Activated CD4-positive, alpha-beta memory T cell treated with anti-CD3 and anti-CD28 coated beads for 36 hours (primary cell): ENCODE measurements at regions not wholly inside any gene's neighbourhood (a gene's known extent, or its start where the extent isn't known, plus 50 kb on each side); places are given as distances from the start of the nearest gene placed in this dataset.

Experiments used
- CTCF ChIA-PET: fragments of 350-600 bp; sonication (Branson Sonifier 250); formaldehyde crosslinking; loops from one replicate; lab custom pipeline; 2021; ENCODE audit warnings: antibody characterized with exemption, inconsistent platforms; lab: Charles Lee
- POLR2A ChIA-PET: fragments of 350-600 bp; sonication (Branson Sonifier 250); formaldehyde crosslinking; loops from one replicate; lab custom pipeline; 2021; ENCODE audit warnings: antibody characterized with exemption; lab: Charles Lee
- DNase-seq: peaks from one replicate; pipeline ENCODE4 v3.0.0-alpha.2; 2020
- H3K27ac Mint-ChIP-seq: one replicate; pipeline ENCODE4 v1.8.0; 2021; ENCODE audit warnings: mixed read lengths
- H3K27me3 Mint-ChIP-seq: one replicate; pipeline ENCODE4 v1.8.0; 2021; ENCODE audit warnings: mixed read lengths
- H3K36me3 Mint-ChIP-seq: one replicate; pipeline ENCODE4 v1.8.0; 2021; ENCODE audit warnings: mixed read lengths
- H3K4me1 Mint-ChIP-seq: one replicate; pipeline ENCODE4 v1.8.0; 2021; ENCODE audit warnings: low read depth, mixed read lengths
- H3K4me3 Mint-ChIP-seq: one replicate; pipeline ENCODE4 v1.8.0; 2021; ENCODE audit warnings: mild to moderate bottlenecking, mixed read lengths
- H3K9me3 Mint-ChIP-seq: one replicate; pipeline ENCODE4 v1.8.0; 2021; ENCODE audit warnings: mixed read lengths
- intact Hi-C: fragments of 100-400 bp; cut with micrococcal nuclease; formaldehyde crosslinking; loops from one replicate; pipeline ENCODE4 v1.15.1; 2023

- no peaks in the 10 kb centered on the region for H3K4me1 Mint-ChIP-seq
Measured at GRCh38 chr2:176479961-176480360, 210.7 kb downstream of the MTX2 start.

DNA sequence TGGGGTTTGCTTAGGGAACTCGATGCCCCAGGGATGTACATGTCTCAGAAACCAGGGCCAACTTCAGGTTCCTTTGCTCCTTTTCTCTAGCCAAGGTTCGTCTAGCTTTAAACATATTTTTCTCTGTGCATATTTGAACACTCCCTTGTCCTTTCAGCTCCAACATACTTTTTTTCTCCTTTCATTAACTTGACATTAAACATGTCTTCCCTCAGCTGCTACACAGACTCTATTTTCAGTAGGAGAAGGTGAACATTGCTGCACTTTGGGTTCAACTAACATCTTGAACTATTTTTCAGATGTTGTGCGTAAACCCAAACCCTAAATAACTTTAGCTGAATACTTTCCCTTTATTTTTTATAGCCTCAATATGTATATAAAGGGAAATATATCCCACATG lies 212.9 kb downstream of the MTX2 start:
- Mint-ChIP-seq H3K4me3 (no peak overlapping the region), H3K27ac (no peak overlapping the region), H3K36me3 (no peaks in the 10 kb centered on the region), H3K9me3 (no peaks in the 10 kb centered on the region), H3K27me3 (peaks cover 19% of the 10 kb centered on the region), H3K4me1 (no peaks in the 10 kb centered on the region)
- ChIA-PET POLR2A (no interaction called here), CTCF (interaction anchor here (1.0 kb wide), 1 partner anchor 343 kb away, joined by 3 read pairs; no protein-coding TSS in a partner anchor)
- DNase-seq: no peak
- intact Hi-C loops: no loop called here

More at GRCh38 chr2:176479961-176480360, 210.7 kb downstream of the MTX2 start:
- no peak for DNase-seq
- Mint-ChIP-seq H3K27me3 (peaks cover 14% of the 10 kb centered on the region), H3K27ac (no peak overlapping the region), H3K4me3 (no peak overlapping the region), H3K36me3 (no peaks in the 10 kb centered on the region), H3K9me3 (no peaks in the 10 kb centered on the region)
- intact Hi-C loops: no loop called here
- POLR2A ChIA-PET: no interaction called here
- CTCF ChIA-PET: interaction anchor here (1.6 kb wide), 1 partner anchor 25 kb away, joined by 7 read pairs; no protein-coding TSS in a partner anchor

- no peak for DNase-seq
- ChIA-PET CTCF (interaction anchor here (1.0 kb wide), 1 partner anchor 28 kb away, joined by 3 read pairs; no protein-coding TSS in a partner anchor), POLR2A (no interaction called here)
- intact Hi-C loops: no loop called here
- no peaks in the 10 kb centered on the region for H3K36me3 Mint-ChIP-seq
- no peak overlapping the region for H3K27ac Mint-ChIP-seq
- H3K4me1 Mint-ChIP-seq: no peaks in the 10 kb centered on the region
- H3K4me3 Mint-ChIP-seq: no peak overlapping the region
- H3K27me3 Mint-ChIP-seq: peaks cover 27% of the 10 kb centered on the region
- H3K9me3 Mint-ChIP-seq: no peaks in the 10 kb centered on the region
Measured at GRCh38 chr2:176483476-176483875, 214.2 kb downstream of the MTX2 start.

DNA sequence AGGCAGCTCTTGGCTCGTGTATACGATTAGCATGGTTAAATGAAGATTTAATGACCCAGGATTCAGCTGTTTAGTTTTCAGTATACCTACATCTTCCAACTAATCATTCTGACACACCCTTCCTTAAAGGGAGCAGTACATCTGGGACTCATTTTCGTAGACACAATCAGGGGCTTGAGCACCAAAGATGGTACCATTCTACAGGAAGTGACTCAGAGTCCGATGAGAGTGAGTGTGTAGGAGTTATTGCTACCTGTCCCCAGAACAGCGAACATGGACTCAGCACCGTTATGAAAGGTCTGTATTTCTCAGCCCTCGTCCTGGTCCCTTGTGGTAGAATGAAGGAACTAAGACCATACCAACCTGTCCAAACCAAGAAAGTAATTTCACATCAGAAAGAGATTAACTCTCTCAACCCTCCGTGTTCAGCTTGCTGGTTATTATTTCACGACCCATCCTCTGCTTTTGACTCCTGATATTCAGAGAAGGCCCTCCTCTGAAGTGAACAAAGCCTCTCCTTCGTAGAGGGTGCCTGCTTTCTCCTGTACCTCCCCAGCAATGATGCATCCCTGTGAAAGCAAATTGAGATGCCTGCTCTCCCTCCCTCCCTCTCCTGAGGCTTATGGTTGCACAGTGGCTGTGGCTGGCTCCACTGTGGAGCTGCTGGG lies 214.8 kb downstream of the MTX2 start:
- no peak overlapping the region for H3K27ac Mint-ChIP-seq
- H3K4me3 Mint-ChIP-seq: no peak overlapping the region
- no peaks in the 10 kb centered on the region for H3K36me3 Mint-ChIP-seq
- no peaks in the 10 kb centered on the region for H3K9me3 Mint-ChIP-seq
- no peak for DNase-seq
- no peaks in the 10 kb centered on the region for H3K4me1 Mint-ChIP-seq
- intact Hi-C loops: no loop called here
- ChIA-PET CTCF (interaction anchor here (1.0 kb wide), 1 partner anchor 29 kb away, joined by 3 read pairs; no protein-coding TSS in a partner anchor), POLR2A (no interaction called here)
- H3K27me3 Mint-ChIP-seq: peaks cover 29% of the 10 kb centered on the region

GRCh38 chr2:176484838-176485237 lies 215.6 kb downstream of the MTX2 start:
- intact Hi-C loops: no loop called here
- no peak for DNase-seq
- Mint-ChIP-seq H3K27me3 (peaks cover 28% of the 10 kb centered on the region), H3K36me3 (no peaks in the 10 kb centered on the region), H3K4me1 (no peaks in the 10 kb centered on the region), H3K9me3 (no peaks in the 10 kb centered on the region), H3K4me3 (no peak overlapping the region), H3K27ac (no peak overlapping the region)
- ChIA-PET POLR2A (no interaction called here), CTCF (no interaction called here)

GRCh38 chr2:176488431-176488830 lies 219.2 kb downstream of the MTX2 start:
- H3K9me3 Mint-ChIP-seq: no peaks in the 10 kb centered on the region
- no peaks in the 10 kb centered on the region for H3K36me3 Mint-ChIP-seq
- DNase-seq: no peak
- ChIA-PET POLR2A (interaction anchor here (0.5 kb wide), 1 partner anchor 1464 kb away, joined by 3 read pairs; no protein-coding TSS in a partner anchor), CTCF (no interaction called here)
- H3K4me3 Mint-ChIP-seq: no peak overlapping the region
- no peak overlapping the region for H3K27ac Mint-ChIP-seq
- peaks cover 3% of the 10 kb centered on the region for H3K4me1 Mint-ChIP-seq
- intact Hi-C loops: no loop called here
- H3K27me3 Mint-ChIP-seq: peaks cover 33% of the 10 kb centered on the region

GRCh38 chr2:176490061-176490861 lies 221.0 kb downstream of the MTX2 start:
- peaks cover 3% of the 10 kb centered on the region for H3K4me1 Mint-ChIP-seq
- H3K36me3 Mint-ChIP-seq: no peaks in the 10 kb centered on the region
- no peak overlapping the region for H3K4me3 Mint-ChIP-seq
- H3K27ac Mint-ChIP-seq: no peak overlapping the region
- no peaks in the 10 kb centered on the region for H3K9me3 Mint-ChIP-seq
- ChIA-PET POLR2A (no interaction called here), CTCF (interaction anchor here (0.7 kb wide), 2 partner anchors 35 to 64 kb away, joined by 3 read pairs; no protein-coding TSS in a partner anchor)
- DNase-seq: no peak
- intact Hi-C loops: no loop called here
- H3K27me3 Mint-ChIP-seq: peaks cover 37% of the 10 kb centered on the region

DNA sequence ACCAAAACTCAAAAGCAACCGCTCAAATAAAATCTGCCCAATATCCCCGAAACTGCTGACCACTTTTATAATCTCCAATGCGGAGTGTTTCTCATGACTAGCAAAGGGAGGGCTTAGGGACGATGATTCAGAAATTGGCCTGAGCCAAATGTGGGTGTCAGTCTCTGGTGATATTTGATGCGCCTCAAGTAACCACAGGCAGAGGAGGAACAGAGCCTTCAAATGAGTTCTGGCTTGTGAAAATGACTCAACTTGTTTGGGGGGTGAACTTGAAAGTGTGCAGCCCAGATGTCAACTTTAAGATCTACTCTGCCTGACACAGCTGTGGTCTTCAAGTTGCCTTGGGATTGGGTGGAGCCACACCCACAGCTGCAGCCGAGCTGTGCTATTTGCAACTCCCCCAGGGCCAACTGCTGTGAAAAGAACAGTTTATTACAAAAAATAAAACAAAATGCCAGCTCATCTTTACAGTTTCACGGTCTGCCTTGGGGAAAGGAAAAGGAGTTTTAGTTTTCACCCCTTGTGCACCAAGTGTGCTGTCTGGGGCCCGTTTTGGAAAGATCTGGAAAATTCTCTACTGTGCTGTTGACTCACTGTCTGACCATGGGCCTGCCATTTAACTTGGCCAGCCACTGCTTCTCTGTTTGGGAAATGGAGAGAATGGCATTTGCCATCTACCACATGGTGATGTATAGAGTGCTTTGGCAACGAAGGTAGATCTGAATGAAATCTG lies 222.1 kb downstream of the MTX2 start:
- no peak overlapping the region for H3K27ac Mint-ChIP-seq
- ChIA-PET CTCF (no interaction called here), POLR2A (interaction anchor here (0.5 kb wide), 1 partner anchor 441 kb away, joined by 5 read pairs; no protein-coding TSS in a partner anchor)
- H3K4me1 Mint-ChIP-seq: peaks cover 3% of the 10 kb centered on the region
- peaks cover 44% of the 10 kb centered on the region for H3K27me3 Mint-ChIP-seq
- intact Hi-C loops: no loop called here
- no peaks in the 10 kb centered on the region for H3K36me3 Mint-ChIP-seq
- DNase-seq: peak; percentile 17
- no peaks in the 10 kb centered on the region for H3K9me3 Mint-ChIP-seq
- H3K4me3 Mint-ChIP-seq: no peak overlapping the region

DNA sequence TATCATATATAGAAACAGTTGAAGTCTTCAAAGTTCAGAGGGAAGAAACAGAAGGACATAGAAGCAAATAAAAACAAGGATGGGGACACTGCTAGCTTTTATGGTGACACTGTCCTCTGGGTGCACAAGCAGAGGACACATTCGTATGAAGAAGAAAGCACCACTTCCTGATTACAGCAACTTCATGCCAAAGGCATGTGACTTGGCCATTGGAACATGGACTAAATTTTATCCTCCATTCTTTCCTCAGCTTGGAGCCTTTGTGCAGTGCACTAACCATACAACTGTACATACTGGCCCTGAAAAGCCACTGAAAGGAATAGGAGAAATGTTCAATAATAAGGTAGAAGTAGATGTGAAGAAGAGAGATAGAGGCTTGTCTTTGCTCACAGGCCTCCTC lies 223.3 kb downstream of the MTX2 start:
- Mint-ChIP-seq H3K9me3 (no peaks in the 10 kb centered on the region), H3K4me3 (no peak overlapping the region), H3K27me3 (peaks cover 37% of the 10 kb centered on the region), H3K4me1 (peaks cover 3% of the 10 kb centered on the region), H3K27ac (no peak overlapping the region), H3K36me3 (no peaks in the 10 kb centered on the region)
- no peak for DNase-seq
- intact Hi-C loops: no loop called here
- CTCF ChIA-PET: no interaction called here
- POLR2A ChIA-PET: no interaction called here

GRCh38 chr2:176493226-176493825 lies 224.1 kb downstream of the MTX2 start:
- Mint-ChIP-seq H3K36me3 (no peaks in the 10 kb centered on the region), H3K4me3 (no peak overlapping the region), H3K4me1 (peaks cover 3% of the 10 kb centered on the region), H3K9me3 (no peaks in the 10 kb centered on the region), H3K27me3 (peaks cover 34% of the 10 kb centered on the region), H3K27ac (no peak overlapping the region)
- intact Hi-C loops: no loop called here
- ChIA-PET POLR2A (no interaction called here), CTCF (no interaction called here)
- DNase-seq: no peak

GRCh38 chr2:176493909-176494308 lies 224.7 kb downstream of the MTX2 start:
- ChIA-PET POLR2A (no interaction called here), CTCF (no interaction called here)
- no peaks in the 10 kb centered on the region for H3K36me3 Mint-ChIP-seq
- H3K27me3 Mint-ChIP-seq: peaks cover 31% of the 10 kb centered on the region
- H3K9me3 Mint-ChIP-seq: no peaks in the 10 kb centered on the region
- no peak for DNase-seq
- intact Hi-C loops: no loop called here
- no peak overlapping the region for H3K27ac Mint-ChIP-seq
- H3K4me3 Mint-ChIP-seq: no peak overlapping the region
- peaks cover 3% of the 10 kb centered on the region for H3K4me1 Mint-ChIP-seq
